IMR-90 (cell line): ENCODE measurements at regions not wholly inside any gene's neighbourhood (a gene's known extent, or its start where the extent isn't known, plus 50 kb on each side); places are given as distances from the start of the nearest gene placed in this dataset.

Experiments
- ATAC-seq: fragments of 200-7000 bp; cut with Tn5 transposase; 2 replicates; pipeline ENCODE4 v1.9.1; 2020; ENCODE audit warnings: low read depth, mild to moderate bottlenecking, moderate library complexity
- BruUV-seq: library from RNA; stranded (reverse); fragments of 400-500 nt; replicated peaks from 2 replicates; lab custom pipeline; 2021; lab: Mats Ljungman, UMichigan
- CTCF ChIA-PET: fragments of 300-600 bp; formaldehyde crosslinking; extraction: SDS; loops from one replicate; lab custom pipeline; 2021; ENCODE audit warnings: antibody characterized with exemption; lab: Yijun Ruan, JAX
- POLR2A ChIA-PET: fragments of 300-600 bp; sonication (Branson Sonifier 250); formaldehyde crosslinking; loops from one replicate; lab custom pipeline; 2022; ENCODE audit warnings: antibody characterized with exemption; ENCODE audit not compliant: unreplicated experiment; lab: Charles Lee
- DNase-seq: peaks from one replicate; pipeline ENCODE4 v3.0.0; 2013
- H2AFZ ChIP-seq: replicated peaks from 2 replicates; pipeline ENCODE3; 2013; ENCODE audit warnings: low read length, mild to moderate bottlenecking; ENCODE audit not compliant: poor library complexity
- H2AK5ac ChIP-seq: 2 replicates; pipeline ENCODE4 v1.6.1; 2013; ENCODE audit warnings: low read depth, low read length, inconsistent platforms
- H2AK9ac ChIP-seq: replicated peaks from 2 replicates; pipeline ENCODE3; 2013; ENCODE audit warnings: mild to moderate bottlenecking, low read depth, low read length, moderate library complexity; ENCODE audit not compliant: poor library complexity
- H2BK120ac ChIP-seq: 2 replicates; pipeline ENCODE4 v1.6.1; 2013; ENCODE audit warnings: low read depth, low read length, inconsistent platforms
- H2BK15ac ChIP-seq: 3 replicates; pipeline ENCODE4 v1.6.1; 2013; ENCODE audit warnings: low read depth, low read length, inconsistent platforms
- H2BK20ac ChIP-seq: 2 replicates; pipeline ENCODE4 v1.6.1; 2013; ENCODE audit warnings: low read depth, mild to moderate bottlenecking, inconsistent platforms, low read length, moderate library complexity
- H2BK5ac ChIP-seq: 2 replicates; pipeline ENCODE4 v1.6.1; 2013; ENCODE audit warnings: mild to moderate bottlenecking, low read depth, low read length, inconsistent platforms; ENCODE audit not compliant: poor library complexity, severe bottlenecking
- H3K14ac ChIP-seq: replicated peaks from 2 replicates; pipeline ENCODE4 v1.6.1; 2013; ENCODE audit warnings: low read depth, low read length, inconsistent platforms
- H3K18ac ChIP-seq: 2 replicates; pipeline ENCODE4 v1.6.1; 2013; ENCODE audit warnings: low read depth, low read length, control low read depth
- H3K23ac ChIP-seq: 2 replicates; pipeline ENCODE4 v1.6.1; 2013; ENCODE audit warnings: low read depth, low read length, inconsistent platforms
- H3K27ac ChIP-seq: 2 replicates; pipeline ENCODE4 v1.5.1; 2013; ENCODE audit warnings: mild to moderate bottlenecking, control low read depth, low read length; ENCODE audit not compliant: insufficient read depth
- H3K27me3 ChIP-seq: 2 replicates; pipeline ENCODE4 v1.6.1; 2013; ENCODE audit warnings: low read length; ENCODE audit not compliant: control insufficient read depth, insufficient read depth
- H3K36me3 ChIP-seq: 2 replicates; pipeline ENCODE4 v1.6.1; 2013; ENCODE audit warnings: low read length, mixed read lengths; ENCODE audit not compliant: control insufficient read depth, insufficient read depth
- H3K4ac ChIP-seq: 2 replicates; pipeline ENCODE4 v1.6.1; 2013; ENCODE audit warnings: low read depth, low read length, inconsistent platforms
- H3K4me1 ChIP-seq: 2 replicates; pipeline ENCODE4 v1.6.1; 2013; ENCODE audit warnings: low read length, mixed read lengths; ENCODE audit not compliant: control insufficient read depth, insufficient read depth
- H3K4me2 ChIP-seq: 2 replicates; pipeline ENCODE4 v1.6.1; 2013; ENCODE audit warnings: low read depth, mild to moderate bottlenecking, control low read depth, low read length, moderate library complexity
- H3K4me3 ChIP-seq: 2 replicates; pipeline ENCODE4 v1.5.1; 2013; ENCODE audit warnings: low read depth, mild to moderate bottlenecking, control low read depth, low read length, moderate library complexity; ENCODE audit not compliant: insufficient read depth
- H3K56ac ChIP-seq: 2 replicates; pipeline ENCODE4 v1.6.1; 2013; ENCODE audit warnings: low read length, inconsistent platforms; ENCODE audit not compliant: insufficient read depth; ENCODE audit errors: extremely low read depth
- H3K79me1 ChIP-seq, 2 experiments: 2 replicates each; pipeline ENCODE4 v1.6.1; 2013; ENCODE audit warnings: low read length in 2 of 2, inconsistent platforms in 1 of 2, low read depth in 1 of 2
- H3K9ac ChIP-seq: 2 replicates; pipeline ENCODE4 v1.6.1; 2013; ENCODE audit warnings: low read depth, low read length, control low read depth
- H3K9me1 ChIP-seq: 2 replicates; pipeline ENCODE4 v1.6.1; 2013; ENCODE audit warnings: low read length, inconsistent platforms; ENCODE audit not compliant: insufficient read depth
- H3K9me3 ChIP-seq: 2 replicates; pipeline ENCODE4 v1.6.1; 2013; ENCODE audit warnings: low read length; ENCODE audit not compliant: control insufficient read depth, insufficient read depth
- H4K20me1 ChIP-seq: 2 replicates; pipeline ENCODE4 v1.6.1; 2013; ENCODE audit warnings: low read length, inconsistent platforms; ENCODE audit not compliant: insufficient read depth
- H4K5ac ChIP-seq: 2 replicates; pipeline ENCODE4 v1.6.1; 2013; ENCODE audit warnings: mild to moderate bottlenecking, low read depth, low read length, control low read depth
- H4K8ac ChIP-seq, 2 experiments: 2 replicates each; pipeline ENCODE4 v1.6.1; 2013; ENCODE audit warnings: low read depth in 2 of 2, low read length in 2 of 2, control low read depth in 1 of 2, inconsistent platforms in 1 of 2
- H4K91ac ChIP-seq: 2 replicates; pipeline ENCODE4 v1.6.1; 2013; ENCODE audit warnings: low read depth, low read length, inconsistent platforms; ENCODE audit not compliant: insufficient read depth
- CEBPB ChIP-seq: IDR thresholded peaks from 2 replicates; pipeline ENCODE4 v1.6.1; 2012; ENCODE audit warnings: low read depth, low read length, improper control_type of control experiment
- CHD1 ChIP-seq: IDR thresholded peaks from 2 replicates; pipeline ENCODE4 v1.6.1; 2012; ENCODE audit warnings: low read depth, low read length, improper control_type of control experiment
- FOS ChIP-seq: fragments of 150-350 bp; IDR thresholded peaks from 2 replicates; pipeline ENCODE4 v1.6.1; 2016; ENCODE audit warnings: low read depth, low read length
- MXI1 ChIP-seq: IDR thresholded peaks from 2 replicates; pipeline ENCODE4 v1.6.1; 2012; ENCODE audit warnings: low read depth, mild to moderate bottlenecking, low read length, moderate library complexity, borderline replicate concordance
- RAD21 ChIP-seq: IDR thresholded peaks from 2 replicates; pipeline ENCODE4 v1.6.1; 2012; ENCODE audit warnings: low read length, improper control_type of control experiment
- RFX5 ChIP-seq: IDR thresholded peaks from 2 replicates; pipeline ENCODE4 v1.8.0; 2012; ENCODE audit warnings: low read depth, mild to moderate bottlenecking, low read length, moderate library complexity
- WGBS, 2 experiments: methylation state at CpG; one replicate each; pipeline versions ENCODE4 v1.1.5 to v1.1.7; 2013; ENCODE audit warnings: missing lambda C conversion rate in 2 of 2; ENCODE audit not compliant: insufficient read length in 1 of 2; ENCODE audit errors: extremely low coverage in 2 of 2; 5-methylcytosine and 5-hydroxymethylcytosine counted together
- dilution Hi-C: fragments of 300-500 bp; cut with HindIII; formaldehyde crosslinking; loops from one replicate; pipeline ENCODE4 v1.14.3; 2018; ENCODE audit warnings: low sequenced_read_pairs; ENCODE audit not compliant: unreplicated experiment
- in situ Hi-C: fragments of 300-500 bp; cut with MboI; formaldehyde crosslinking; loops from 3 replicates; pipeline ENCODE4 v1.14.3; 2019; ENCODE audit warnings: low sequenced_read_pairs, inconsistent platforms, mixed read lengths
- intact Hi-C: fragments of 100-400 bp; cut with micrococcal nuclease; formaldehyde crosslinking; loops from 2 replicates; pipeline ENCODE4 v1.10.0; 2022
- TF ChIP-seq, protein P1 (sequence below): fragments of 150-350 bp; IDR thresholded peaks from 2 replicates; pipeline ENCODE4 v1.6.1; 2017; ENCODE audit warnings: mild to moderate bottlenecking, antibody characterized with exemption, low read length, low read depth

GRCh38 chr5:96151891-96152290 lies 190.2 kb upstream of the ELL2 start:
- Histone ChIP-seq H3K79me1 (no peaks in the 10 kb centered on the region), H3K18ac (peak overlapping the region; percentile 74), H3K27ac (no peak overlapping the region), H3K4ac (peak overlapping the region; percentile 63), H2AFZ (no peak overlapping the region), H4K91ac (peak overlapping the region; percentile 2; the same call in 1 of the 2 replicates), H2BK120ac (peak overlapping the region; percentile 51), H3K9me1 (peaks cover 12% of the 10 kb centered on the region; the same call in 1 of the 2 replicates), H3K14ac (no peak overlapping the region), H3K4me3 (no peak overlapping the region), H4K8ac (peak overlapping the region in 1 of 2 experiments; percentile 37; a peak in 2 of 4 replicates), H3K27me3 (no peaks in the 10 kb centered on the region), H2BK20ac (peak overlapping the region; percentile 46), H3K56ac (no peak overlapping the region), H3K36me3 (no peaks in the 10 kb centered on the region), H2BK15ac (peak overlapping the region; percentile 25; the same call in 2 of the 3 replicates), H2AK5ac (no peak overlapping the region; the same call in none of the 2 replicates), H2BK5ac (no peak overlapping the region), H3K4me1 (peaks cover 16% of the 10 kb centered on the region), H3K9ac (no peak overlapping the region), H3K9me3 (no peaks in the 10 kb centered on the region), H3K23ac (no peak overlapping the region; the same call in 1 of the 2 replicates), H2AK9ac (no peak overlapping the region), H4K5ac (peak overlapping the region; percentile 86; the same call in 1 of the 2 replicates), H3K4me2 (no peak overlapping the region), H4K20me1 (no peaks in the 10 kb centered on the region)
- POLR2A ChIA-PET = interaction anchor here (0.5 kb wide), 1 partner anchor 269 kb away, joined by 4 read pairs; no protein-coding TSS in a partner anchor
- 57% methylated on average over 1 of the region's 2 CpGs; no CpG with 5 or more reads in 1 of the 2 experiments for WGBS, 2 experiments
- no TSS peak for BruUV-seq
- intact Hi-C loops = no loop called here
- TF ChIP-seq, protein P1, sequence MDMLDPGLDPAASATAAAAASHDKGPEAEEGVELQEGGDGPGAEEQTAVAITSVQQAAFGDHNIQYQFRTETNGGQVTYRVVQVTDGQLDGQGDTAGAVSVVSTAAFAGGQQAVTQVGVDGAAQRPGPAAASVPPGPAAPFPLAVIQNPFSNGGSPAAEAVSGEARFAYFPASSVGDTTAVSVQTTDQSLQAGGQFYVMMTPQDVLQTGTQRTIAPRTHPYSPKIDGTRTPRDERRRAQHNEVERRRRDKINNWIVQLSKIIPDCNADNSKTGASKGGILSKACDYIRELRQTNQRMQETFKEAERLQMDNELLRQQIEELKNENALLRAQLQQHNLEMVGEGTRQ = no peak
- TF ChIP-seq CEBPB (no peak), CHD1 (no peak), MXI1 (no peak), FOS (no peak), RFX5 (no peak), RAD21 (no peak)
- DNase-seq (peak; percentile 19), ATAC-seq (peak; percentile 36)
- in situ Hi-C loops = no loop called here
- dilution Hi-C loops = no loop called here
- CTCF ChIA-PET = interaction anchor here (0.6 kb wide), 1 partner anchor 137 kb away, joined by 3 read pairs; no protein-coding TSS in a partner anchor
